HG03045 (cell line): ENCODE measurements at regions not wholly inside any gene's neighbourhood (a gene's known extent, or its start where the extent isn't known, plus 50 kb on each side); places are given as distances from the start of the nearest gene placed in this dataset.
"Not testable (repeated sequence)": the region's sequence is repeated elsewhere in the genome, so short reads cannot be mapped to it uniquely, and the experiment has no call there.

Experiments
- ATAC-seq: cut with Tn5 transposase; IDR thresholded peaks from one replicate; pipeline ENCODE4 v1.9.1; 2021; ENCODE audit warnings: mild to moderate bottlenecking, moderate library complexity; ENCODE audit not compliant: unreplicated experiment

- no peak for ATAC-seq
These were observed 262.7 kb upstream of the FSIP2 start for GRCh38 chr2:185475914-185476313.

- no peak for ATAC-seq
These were observed 261.2 kb upstream of the FSIP2 start for GRCh38 chr2:185477452-185477851.

- ATAC-seq = no peak
These were observed 254.0 kb upstream of the FSIP2 start for GRCh38 chr2:185484602-185485001.

- ATAC-seq = no peak
These were observed 236.3 kb upstream of the FSIP2 start for GRCh38 chr2:185502351-185502750.

- no peak for ATAC-seq
These were observed 230.9 kb upstream of the FSIP2 start for GRCh38 chr2:185507719-185508118.

GRCh38 chr2:185510060-185510459 lies 228.5 kb upstream of the FSIP2 start:
- no peak for ATAC-seq

GRCh38 chr2:185511925-185512324 lies 226.7 kb upstream of the FSIP2 start:
- ATAC-seq = no peak

- ATAC-seq = no peak
These were observed 216.1 kb upstream of the FSIP2 start for GRCh38 chr2:185522472-185522871.

- not testable (repeated sequence) for ATAC-seq
These were observed 214.4 kb upstream of the FSIP2 start for GRCh38 chr2:185524242-185524641.

GRCh38 chr2:185526161-185526560 lies 212.4 kb upstream of the FSIP2 start:
- ATAC-seq = no peak

GRCh38 chr2:185531721-185532120 lies 206.9 kb upstream of the FSIP2 start:
- ATAC-seq = no peak

- no peak for ATAC-seq
These were observed 200.9 kb upstream of the FSIP2 start for GRCh38 chr2:185537689-185538088.

- ATAC-seq = no peak
These were observed 171.4 kb upstream of the FSIP2 start for GRCh38 chr2:185567196-185567595.

GRCh38 chr2:185567940-185568339 lies 170.7 kb upstream of the FSIP2 start:
- no peak for ATAC-seq

GRCh38 chr2:185578322-185578721 lies 160.3 kb upstream of the FSIP2 start:
- no peak for ATAC-seq

GRCh38 chr2:185583058-185583816 lies 155.4 kb upstream of the FSIP2 start:
- ATAC-seq = no peak

- not testable (repeated sequence) for ATAC-seq
These were observed 153.4 kb upstream of the FSIP2 start for GRCh38 chr2:185585165-185585564.

- ATAC-seq = not testable (repeated sequence)
These were observed 147.3 kb upstream of the FSIP2 start for GRCh38 chr2:185591276-185591675.

- no peak for ATAC-seq
These were observed 130.7 kb upstream of the FSIP2 start for GRCh38 chr2:185607945-185608344.

- no peak for ATAC-seq
These were observed 129.8 kb upstream of the FSIP2 start for GRCh38 chr2:185608799-185609198.

- ATAC-seq = no peak
These were observed 128.3 kb upstream of the FSIP2 start for GRCh38 chr2:185610301-185610700.

- no peak for ATAC-seq
These were observed 120.0 kb upstream of the FSIP2 start for GRCh38 chr2:185618625-185619024.

GRCh38 chr2:185625604-185626003 lies 113.0 kb upstream of the FSIP2 start:
- ATAC-seq = no peak
